ENCODE measurements at regions not wholly inside any gene's neighbourhood (a gene's known extent, or its start where the extent isn't known, plus 50 kb on each side); places are given as distances from the start of the nearest gene placed in this dataset.
A peak's percentile ranks its signal among the peaks of the same experiment; 100 is the strongest.

GRCh38 chr6:169965657-169966311, 214.4 kb downstream of the ERMARD start:
- 88 to 90% methylated on average over 18 to 25 of the region's 25 CpGs for WGBS, 2 donors
- ATAC-seq (ENCODE audit: low FRiP score in 2 of 2) (no peak), DNase-seq (peak in 1 of 2 donors; percentile 38)
- Histone ChIP-seq H3K27ac (no peak overlapping the region), H3K4me1 (peaks cover 0 to 10% (median 6%) of the 10 kb centered on the region in 4 donors), H3K27me3 (peaks cover 0 to 7% (median 3%) of the 10 kb centered on the region in 4 donors), H3K4me3 (no peak overlapping the region), H3K9me3 (no peaks in the 10 kb centered on the region), H3K36me3 (no peaks in the 10 kb centered on the region)
- no peak for TF ChIP-seq POLR2A (IDR thresholded peaks at IDR 0.05)
- no peak for TF ChIP-seq EP300 (IDR thresholded peaks at IDR 0.05)
- TF ChIP-seq POLR2AphosphoS5 (IDR thresholded peaks at IDR 0.05), result no peak
- TF ChIP-seq, protein P1, sequence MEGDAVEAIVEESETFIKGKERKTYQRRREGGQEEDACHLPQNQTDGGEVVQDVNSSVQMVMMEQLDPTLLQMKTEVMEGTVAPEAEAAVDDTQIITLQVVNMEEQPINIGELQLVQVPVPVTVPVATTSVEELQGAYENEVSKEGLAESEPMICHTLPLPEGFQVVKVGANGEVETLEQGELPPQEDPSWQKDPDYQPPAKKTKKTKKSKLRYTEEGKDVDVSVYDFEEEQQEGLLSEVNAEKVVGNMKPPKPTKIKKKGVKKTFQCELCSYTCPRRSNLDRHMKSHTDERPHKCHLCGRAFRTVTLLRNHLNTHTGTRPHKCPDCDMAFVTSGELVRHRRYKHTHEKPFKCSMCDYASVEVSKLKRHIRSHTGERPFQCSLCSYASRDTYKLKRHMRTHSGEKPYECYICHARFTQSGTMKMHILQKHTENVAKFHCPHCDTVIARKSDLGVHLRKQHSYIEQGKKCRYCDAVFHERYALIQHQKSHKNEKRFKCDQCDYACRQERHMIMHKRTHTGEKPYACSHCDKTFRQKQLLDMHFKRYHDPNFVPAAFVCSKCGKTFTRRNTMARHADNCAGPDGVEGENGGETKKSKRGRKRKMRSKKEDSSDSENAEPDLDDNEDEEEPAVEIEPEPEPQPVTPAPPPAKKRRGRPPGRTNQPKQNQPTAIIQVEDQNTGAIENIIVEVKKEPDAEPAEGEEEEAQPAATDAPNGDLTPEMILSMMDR (IDR thresholded peaks at IDR 0.05), result no peak

DNA sequence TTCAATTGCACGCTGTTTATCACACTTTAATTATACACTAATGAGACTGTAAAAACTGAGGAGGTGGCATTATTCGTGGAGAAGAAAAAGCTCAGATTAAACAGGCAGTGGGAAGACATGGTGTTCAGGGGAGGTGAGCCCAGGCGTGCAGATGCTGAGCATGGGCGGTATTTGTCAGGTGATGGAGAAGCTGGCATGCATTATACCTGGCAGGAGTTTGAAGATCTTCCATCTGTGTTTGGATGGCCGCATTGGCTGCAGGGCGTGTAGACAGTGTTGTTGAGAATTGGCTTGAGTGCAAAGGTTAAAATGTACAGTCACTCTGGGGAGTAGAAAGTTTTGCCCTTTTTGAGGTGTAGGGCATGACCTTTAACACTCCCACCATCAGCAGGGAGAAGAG, 213.8 kb downstream of the ERMARD start:
- Histone ChIP-seq H3K27me3 (peaks cover 0 to 7% (median 3%) of the 10 kb centered on the region in 4 donors), H3K4me3 (no peak overlapping the region), H3K9me3 (no peaks in the 10 kb centered on the region), H3K27ac (no peak overlapping the region), H3K36me3 (no peaks in the 10 kb centered on the region), H3K4me1 (peaks cover 0 to 10% (median 6%) of the 10 kb centered on the region in 4 donors)
- 84 to 87% methylated on average over 6 of the region's 6 CpGs for WGBS, 2 donors
- TF ChIP-seq, protein P1 (IDR thresholded peaks at IDR 0.05), result no peak
- TF ChIP-seq POLR2A (IDR thresholded peaks at IDR 0.05) (no peak), EP300 (IDR thresholded peaks at IDR 0.05) (no peak), POLR2AphosphoS5 (IDR thresholded peaks at IDR 0.05) (no peak)
- DNase-seq (no peak), ATAC-seq (ENCODE audit: low FRiP score in 2 of 2) (no peak)

- no peak for ATAC-seq (ENCODE audit: low FRiP score in 2 of 2)
- WGBS, 2 donors, result 73 to 84% methylated on average over 9 of the region's 9 CpGs
- no peak overlapping the region for H3K27ac ChIP-seq
- no peaks in the 10 kb centered on the region for H3K9me3 ChIP-seq
- DNase-seq, result peak in 1 of 2 donors; percentile 5
- TF ChIP-seq, protein P1 (IDR thresholded peaks at IDR 0.05), result no peak
- no peak for TF ChIP-seq EP300 (IDR thresholded peaks at IDR 0.05)
- no peak for TF ChIP-seq POLR2A (IDR thresholded peaks at IDR 0.05)
- TF ChIP-seq POLR2AphosphoS5 (IDR thresholded peaks at IDR 0.05), result no peak
- H3K36me3 ChIP-seq, result no peaks in the 10 kb centered on the region
- no peak overlapping the region for H3K4me3 ChIP-seq
- peaks cover 5 to 13% (median 9%) of the 10 kb centered on the region in 4 donors for H3K4me1 ChIP-seq
- peaks cover 0 to 7% (median 3%) of the 10 kb centered on the region in 4 donors for H3K27me3 ChIP-seq
These were observed 213.2 kb downstream of the ERMARD start for GRCh38 chr6:169964486-169965180.

- no peak overlapping the region for H3K27ac ChIP-seq
- ATAC-seq (ENCODE audit: low FRiP score in 2 of 2) (no peak), DNase-seq (peak in 1 of 2 donors; percentile 75)
- WGBS, 2 donors, result 87 to 93% methylated on average over 24 to 39 of the region's 55 CpGs
- H3K27me3 ChIP-seq, result peaks cover 0 to 9% (median 3%) of the 10 kb centered on the region in 4 donors
- TF ChIP-seq, protein P1 (IDR thresholded peaks at IDR 0.05), result no peak
- no peak for TF ChIP-seq POLR2A (IDR thresholded peaks at IDR 0.05)
- TF ChIP-seq EP300 (IDR thresholded peaks at IDR 0.05), result no peak
- no peaks in the 10 kb centered on the region for H3K9me3 ChIP-seq
- H3K4me3 ChIP-seq, result no peak overlapping the region
- peaks cover 6 to 20% (median 13%) of the 10 kb centered on the region in 4 donors for H3K4me1 ChIP-seq
- H3K36me3 ChIP-seq, result no peaks in the 10 kb centered on the region
These were observed 212.3 kb downstream of the ERMARD start for GRCh38 chr6:169963581-169964297.

Measured in upper lobe of left lung (tissue), 6 donors.